Activated CD4-positive, alpha-beta memory T cell treated with anti-CD3 and anti-CD28 coated beads for 36 hours (primary cell): ENCODE measurements at regions not wholly inside any gene's neighbourhood (a gene's known extent, or its start where the extent isn't known, plus 50 kb on each side); places are given as distances from the start of the nearest gene placed in this dataset.
A peak's percentile ranks its signal among the peaks of the same experiment; 100 is the strongest.
"Not testable (repeated sequence)": the region's sequence is repeated elsewhere in the genome, so short reads cannot be mapped to it uniquely, and the experiment has no call there.

Experiments used
- CTCF ChIA-PET: fragments of 350-600 bp; sonication (Branson Sonifier 250); formaldehyde crosslinking; loops from one replicate; lab custom pipeline; 2021; ENCODE audit warnings: antibody characterized with exemption, inconsistent platforms; lab: Charles Lee
- POLR2A ChIA-PET: fragments of 350-600 bp; sonication (Branson Sonifier 250); formaldehyde crosslinking; loops from one replicate; lab custom pipeline; 2021; ENCODE audit warnings: antibody characterized with exemption; lab: Charles Lee
- DNase-seq: peaks from one replicate; pipeline ENCODE4 v3.0.0-alpha.2; 2020
- H3K27ac Mint-ChIP-seq: one replicate; pipeline ENCODE4 v1.8.0; 2021; ENCODE audit warnings: mixed read lengths
- H3K27me3 Mint-ChIP-seq: one replicate; pipeline ENCODE4 v1.8.0; 2021; ENCODE audit warnings: mixed read lengths
- H3K36me3 Mint-ChIP-seq: one replicate; pipeline ENCODE4 v1.8.0; 2021; ENCODE audit warnings: mixed read lengths
- H3K4me1 Mint-ChIP-seq: one replicate; pipeline ENCODE4 v1.8.0; 2021; ENCODE audit warnings: low read depth, mixed read lengths
- H3K4me3 Mint-ChIP-seq: one replicate; pipeline ENCODE4 v1.8.0; 2021; ENCODE audit warnings: mild to moderate bottlenecking, mixed read lengths
- H3K9me3 Mint-ChIP-seq: one replicate; pipeline ENCODE4 v1.8.0; 2021; ENCODE audit warnings: mixed read lengths
- intact Hi-C: fragments of 100-400 bp; cut with micrococcal nuclease; formaldehyde crosslinking; loops from one replicate; pipeline ENCODE4 v1.15.1; 2023

DNA sequence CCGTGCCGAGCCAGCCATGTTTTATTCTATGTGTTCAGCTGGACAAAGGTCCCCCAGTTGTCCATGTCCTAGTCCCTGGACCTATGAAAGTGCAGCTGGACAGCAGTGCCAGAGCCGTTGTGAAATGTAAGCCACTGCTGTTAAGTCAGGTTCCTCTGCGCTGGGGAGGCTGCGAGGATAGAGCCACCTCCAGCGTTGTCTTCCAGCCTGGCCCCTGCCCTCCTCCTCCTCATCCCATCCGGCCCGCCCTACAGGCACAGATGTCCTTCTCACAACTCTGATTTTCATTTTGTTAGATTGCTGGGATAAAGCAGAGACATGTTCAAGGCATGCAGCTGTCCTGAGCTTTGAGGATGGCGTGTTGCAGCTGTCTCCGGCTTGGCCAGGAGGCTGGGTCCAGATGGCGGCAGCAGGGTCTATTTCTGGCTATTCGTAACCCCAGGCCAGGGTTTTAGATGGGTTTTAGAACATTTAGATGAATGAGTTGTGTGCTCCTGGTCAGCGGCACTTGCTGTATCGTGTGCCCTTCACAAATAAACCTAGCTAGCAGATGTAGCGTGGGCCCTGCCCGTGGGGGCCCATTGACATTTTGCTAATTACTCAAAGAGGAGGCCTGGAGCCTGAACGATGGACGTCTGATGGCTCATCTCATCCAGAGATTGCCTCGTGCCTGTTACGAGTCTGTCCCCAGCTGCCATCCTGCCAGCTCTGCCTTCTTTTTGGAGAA, 185.7 kb downstream of the LAT start:
- H3K27me3 Mint-ChIP-seq, CTCF ChIA-PET, H3K36me3 Mint-ChIP-seq, intact Hi-C loops, POLR2A ChIA-PET, DNase-seq, H3K9me3 Mint-ChIP-seq, H3K4me3 Mint-ChIP-seq, H3K27ac Mint-ChIP-seq, H3K4me1 Mint-ChIP-seq: not testable (repeated sequence)

DNA sequence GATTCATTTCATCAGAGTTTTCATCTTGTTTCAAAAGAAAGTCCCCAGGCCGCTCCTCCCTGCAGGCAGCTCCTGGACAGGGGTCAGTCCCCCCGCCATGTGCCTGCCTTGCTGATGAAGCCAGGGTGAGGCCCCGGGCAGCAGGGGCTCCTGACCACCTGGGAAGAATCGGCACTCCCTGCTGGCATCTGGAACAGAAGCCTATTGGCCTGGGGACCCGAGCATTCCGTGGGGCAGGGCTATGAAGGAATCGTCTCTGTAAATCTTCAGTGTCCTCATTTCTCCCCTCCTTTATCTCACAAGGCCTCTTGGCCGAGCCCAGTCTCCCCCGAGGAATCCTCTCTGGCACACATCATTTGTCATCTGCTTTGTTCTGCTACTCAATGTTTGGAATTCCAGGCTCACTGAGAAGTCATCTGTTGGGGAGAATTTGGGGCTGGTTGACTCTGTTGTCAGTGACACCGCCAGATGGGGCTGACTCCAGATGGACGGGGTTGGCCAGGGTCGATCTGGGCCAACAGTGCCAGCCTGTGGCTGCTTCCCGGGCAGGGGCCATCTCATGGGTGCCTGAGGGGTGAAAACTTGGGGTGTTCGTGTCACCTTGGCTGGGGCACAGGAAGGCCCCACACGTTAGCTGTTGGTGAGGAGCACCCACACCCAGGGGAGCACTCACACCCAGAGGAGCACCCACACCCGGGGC, 184.6 kb downstream of the LAT start:
- POLR2A ChIA-PET, H3K9me3 Mint-ChIP-seq, DNase-seq, H3K27ac Mint-ChIP-seq, CTCF ChIA-PET, H3K36me3 Mint-ChIP-seq, H3K27me3 Mint-ChIP-seq, H3K4me1 Mint-ChIP-seq, intact Hi-C loops, H3K4me3 Mint-ChIP-seq: not testable (repeated sequence)

DNA sequence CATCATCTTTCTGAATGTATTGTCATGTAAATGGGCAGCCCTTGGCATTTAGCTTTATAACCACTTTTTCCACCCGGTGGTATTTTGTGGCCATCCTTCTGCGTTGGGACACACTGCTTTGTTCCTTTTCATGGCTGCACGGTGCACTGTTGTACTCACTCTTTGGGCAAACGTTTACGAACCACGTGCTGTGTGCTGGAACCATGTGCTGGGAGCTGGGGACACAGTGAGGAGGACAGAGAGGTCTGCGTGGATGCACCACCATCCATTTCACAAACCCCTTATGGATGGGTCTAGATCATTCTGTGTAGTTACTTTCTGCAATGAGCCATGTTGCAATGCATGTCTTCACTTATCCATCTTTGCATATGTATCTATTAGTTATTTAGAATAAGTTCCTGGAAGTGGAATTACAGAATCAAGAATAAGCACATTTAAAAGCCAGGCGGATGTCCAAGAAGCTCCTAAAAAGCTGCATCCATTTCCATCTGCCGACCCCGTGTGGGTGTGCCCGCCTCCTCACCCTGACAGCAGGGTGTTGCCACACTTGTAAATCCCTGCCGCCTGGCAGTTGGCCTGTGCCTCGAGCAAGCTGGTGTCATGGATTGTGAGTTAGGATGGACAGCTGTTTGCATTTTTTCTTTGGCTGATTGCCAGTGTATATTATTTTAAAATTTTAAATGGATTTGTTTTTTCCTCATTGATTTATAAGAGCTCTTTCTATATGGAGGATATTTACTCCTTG, 183.8 kb downstream of the LAT start:
- DNase-seq, H3K27me3 Mint-ChIP-seq, H3K27ac Mint-ChIP-seq, POLR2A ChIA-PET, H3K4me3 Mint-ChIP-seq, CTCF ChIA-PET, H3K9me3 Mint-ChIP-seq, H3K4me1 Mint-ChIP-seq, intact Hi-C loops, H3K36me3 Mint-ChIP-seq: not testable (repeated sequence)

DNA sequence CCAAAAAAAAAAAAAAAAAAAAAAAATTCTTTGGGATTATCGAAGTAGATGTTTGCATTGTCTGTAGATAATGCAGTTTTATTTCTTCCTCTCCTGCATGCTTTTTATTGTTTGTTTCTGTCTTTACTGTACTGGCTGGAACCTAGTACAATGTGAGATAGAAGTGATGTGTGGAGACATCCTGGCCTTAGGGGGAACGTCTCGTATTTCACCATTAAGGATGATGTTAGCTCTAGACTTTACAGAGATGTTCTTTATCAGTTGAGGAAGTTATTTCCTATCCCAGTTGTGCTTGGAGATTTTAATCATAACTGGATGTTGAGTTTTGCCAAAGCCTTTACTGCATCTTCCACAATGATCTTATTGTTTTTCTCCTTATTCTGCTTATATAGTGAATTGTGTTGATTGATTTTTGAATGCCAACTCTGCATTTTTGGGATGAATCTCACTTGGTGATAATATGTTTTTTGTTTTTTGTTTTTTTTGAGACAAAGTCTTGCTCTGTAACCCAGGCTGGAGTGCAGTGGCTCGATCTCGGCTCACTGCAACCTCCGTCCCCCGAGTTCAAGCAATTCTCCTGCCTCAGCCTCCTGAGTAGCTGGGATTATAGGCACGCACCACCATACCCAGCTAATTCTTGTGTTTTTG, 179.7 kb downstream of the LAT start:
- POLR2A ChIA-PET, H3K27ac Mint-ChIP-seq, intact Hi-C loops, H3K27me3 Mint-ChIP-seq, H3K36me3 Mint-ChIP-seq, DNase-seq, H3K9me3 Mint-ChIP-seq, CTCF ChIA-PET, H3K4me3 Mint-ChIP-seq, H3K4me1 Mint-ChIP-seq: not testable (repeated sequence)

DNA sequence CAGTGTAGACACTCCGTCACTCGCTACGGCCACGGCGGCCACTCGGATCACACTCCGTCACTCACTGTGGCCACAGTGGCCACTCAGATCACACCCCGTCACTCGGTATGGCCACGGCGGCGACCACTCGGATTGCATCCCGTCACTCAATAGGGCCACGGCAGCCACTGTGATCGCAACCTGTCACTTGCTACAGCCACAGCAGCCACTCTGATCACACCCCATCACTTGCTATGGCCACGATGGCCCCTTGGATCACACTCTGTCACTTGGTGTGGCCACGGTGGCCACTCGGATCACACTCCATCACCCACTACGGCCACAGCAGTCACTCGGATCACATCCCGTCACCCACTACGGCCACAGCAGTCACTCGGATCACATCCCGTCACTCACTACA, 175.3 kb downstream of the LAT start:
- POLR2A ChIA-PET, H3K27ac Mint-ChIP-seq, H3K4me3 Mint-ChIP-seq, DNase-seq, H3K27me3 Mint-ChIP-seq, H3K9me3 Mint-ChIP-seq, CTCF ChIA-PET, intact Hi-C loops: not testable (repeated sequence)
- Mint-ChIP-seq H3K36me3 (peaks cover 10% of the 10 kb centered on the region), H3K4me1 (peaks cover 14% of the 10 kb centered on the region)

DNA sequence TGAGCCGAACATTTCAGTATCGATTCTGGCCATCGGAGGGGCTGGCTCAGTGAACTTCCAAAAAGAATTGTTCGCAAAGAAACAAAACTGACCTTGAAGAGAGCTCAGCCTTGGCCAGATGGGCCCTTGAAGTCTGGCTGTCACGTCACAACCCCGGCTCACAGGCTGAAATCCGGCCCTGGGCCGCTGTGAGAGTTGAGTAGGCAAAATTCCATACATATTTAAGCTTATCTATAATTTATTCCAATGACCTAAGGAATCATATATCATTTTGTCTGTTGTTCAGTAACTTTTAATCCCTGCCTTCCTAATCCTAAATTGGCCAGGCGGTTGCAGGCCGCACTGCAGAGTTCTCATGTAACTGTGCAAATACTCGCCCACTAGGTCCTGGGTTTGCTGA, 174.8 kb downstream of the LAT start:
- CTCF ChIA-PET, POLR2A ChIA-PET: not testable (repeated sequence)
- peaks cover 19% of the 10 kb centered on the region for H3K4me1 Mint-ChIP-seq

DNA sequence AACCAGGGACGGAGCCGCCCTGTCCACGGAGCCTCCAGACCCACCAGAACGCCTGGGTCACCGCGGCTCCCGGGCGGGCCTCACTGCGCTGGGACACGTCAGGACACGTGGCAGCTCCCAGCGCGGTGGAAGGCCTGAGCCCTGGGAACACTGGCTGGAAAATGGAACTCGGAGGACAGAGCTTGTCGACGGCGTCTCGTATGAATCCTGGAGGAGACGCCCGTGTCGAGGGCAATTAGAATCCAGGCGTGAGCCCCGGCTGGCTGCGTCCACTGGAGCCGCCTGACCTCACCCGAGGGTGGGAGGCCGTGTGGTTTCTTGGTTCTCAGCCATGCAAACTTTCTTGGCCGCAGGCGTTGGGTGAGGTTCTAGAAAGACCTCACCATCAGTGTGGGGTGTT, 173.9 kb downstream of the LAT start:
- no peak for DNase-seq
- ChIA-PET CTCF (no interaction called here), POLR2A (no interaction called here)
- Mint-ChIP-seq H3K4me3 (no peak overlapping the region), H3K27me3 (no peaks in the 10 kb centered on the region), H3K27ac (no peak overlapping the region), H3K36me3 (peaks cover 13% of the 10 kb centered on the region), H3K9me3 (no peaks in the 10 kb centered on the region), H3K4me1 (peaks cover 24% of the 10 kb centered on the region)
- intact Hi-C loops, result no loop called here

More for the DNA sequence above, 174.8 kb downstream of the LAT start:
- peaks cover 10% of the 10 kb centered on the region for H3K36me3 Mint-ChIP-seq
- H3K27me3 Mint-ChIP-seq, intact Hi-C loops, H3K4me3 Mint-ChIP-seq, DNase-seq, H3K27ac Mint-ChIP-seq, H3K9me3 Mint-ChIP-seq: not testable (repeated sequence)

DNA sequence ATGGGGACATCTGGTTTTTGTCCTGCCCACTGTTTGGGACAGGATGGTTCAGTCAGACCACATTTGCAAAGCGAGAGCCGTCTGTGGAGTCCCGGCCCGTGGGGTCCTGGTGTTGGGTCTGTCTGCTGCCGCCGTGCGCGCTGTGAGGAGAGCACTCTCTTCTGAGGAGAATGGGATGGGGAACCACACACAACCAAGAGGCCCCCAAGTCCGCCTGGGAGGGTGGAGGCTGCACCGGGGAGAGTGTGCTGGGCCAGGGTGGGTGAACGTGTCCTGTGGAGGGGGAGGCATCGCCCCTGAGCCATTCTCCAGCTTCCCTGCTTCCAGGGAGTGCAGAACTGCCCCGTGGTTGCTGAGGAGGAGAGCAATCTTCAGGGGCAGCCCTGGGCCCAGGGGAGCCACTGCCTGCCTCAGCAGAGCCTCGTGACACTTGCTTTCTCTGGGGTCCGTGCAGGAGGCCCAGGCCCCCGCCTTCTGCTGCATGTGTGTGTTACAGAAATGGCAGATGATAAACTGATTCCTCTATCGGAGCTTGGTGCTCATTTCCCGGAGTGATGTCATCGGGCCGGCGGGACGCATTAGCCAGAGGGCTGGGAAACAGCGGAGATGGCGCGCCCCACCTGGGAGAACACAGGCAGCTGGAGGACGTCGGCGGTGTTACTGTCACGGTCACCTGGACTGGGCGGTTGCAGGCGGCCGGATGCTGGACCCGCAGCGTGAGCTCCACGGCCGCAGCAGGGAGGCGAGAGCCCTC, 173.4 kb downstream of the LAT start:
- H3K9me3 Mint-ChIP-seq, intact Hi-C loops, CTCF ChIA-PET, H3K27ac Mint-ChIP-seq, H3K4me3 Mint-ChIP-seq, DNase-seq, H3K27me3 Mint-ChIP-seq, POLR2A ChIA-PET: not testable (repeated sequence)
- Mint-ChIP-seq H3K4me1 (peaks cover 24% of the 10 kb centered on the region), H3K36me3 (peaks cover 14% of the 10 kb centered on the region)

DNA sequence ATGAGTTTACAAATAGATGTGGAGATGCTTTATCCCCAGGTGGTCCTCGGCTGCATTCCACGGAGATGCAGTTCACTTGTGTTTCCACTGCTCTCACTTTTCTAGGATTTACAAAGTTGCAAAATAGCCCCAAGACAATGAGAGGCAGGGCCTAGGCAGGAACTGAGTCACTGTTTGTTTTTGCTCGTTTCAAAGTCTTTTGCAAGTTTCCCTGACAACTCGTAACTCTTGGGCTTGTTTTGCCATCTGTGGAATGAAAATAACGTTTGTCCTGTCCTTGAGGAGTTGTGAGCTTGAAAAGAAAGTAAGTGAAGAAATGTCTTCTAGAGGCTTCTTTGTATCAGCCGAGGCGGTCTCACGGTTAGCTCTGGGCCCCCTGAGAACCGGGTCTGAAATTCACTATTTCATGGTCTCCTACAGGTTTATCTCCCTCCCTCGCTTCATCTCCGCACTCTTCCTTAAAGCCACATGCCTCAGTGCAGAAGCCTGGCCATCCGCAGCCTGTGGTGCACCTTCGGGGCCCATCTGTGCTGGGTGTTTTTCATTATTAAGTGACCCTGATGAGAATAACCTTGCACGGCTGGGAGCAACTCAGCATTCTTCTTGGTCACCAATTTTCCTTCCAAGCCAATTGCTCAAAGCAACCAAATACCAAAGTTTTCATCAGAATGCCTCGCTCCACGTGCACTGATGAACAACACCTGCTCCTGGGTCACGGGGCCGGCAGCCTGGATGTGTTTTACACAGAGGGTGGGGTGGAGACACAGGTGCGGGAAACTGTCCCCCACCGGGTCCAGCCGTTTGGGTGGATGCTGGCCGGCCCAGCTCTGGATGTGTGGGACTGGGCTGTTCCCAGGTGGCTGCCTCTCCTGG, 172.4 kb downstream of the LAT start:
- Mint-ChIP-seq H3K4me1 (peaks cover 24% of the 10 kb centered on the region), H3K36me3 (peaks cover 14% of the 10 kb centered on the region)
- H3K4me3 Mint-ChIP-seq, intact Hi-C loops, POLR2A ChIA-PET, H3K9me3 Mint-ChIP-seq, H3K27me3 Mint-ChIP-seq, CTCF ChIA-PET, H3K27ac Mint-ChIP-seq: not testable (repeated sequence)
- DNase-seq, result peak; percentile 10

DNA sequence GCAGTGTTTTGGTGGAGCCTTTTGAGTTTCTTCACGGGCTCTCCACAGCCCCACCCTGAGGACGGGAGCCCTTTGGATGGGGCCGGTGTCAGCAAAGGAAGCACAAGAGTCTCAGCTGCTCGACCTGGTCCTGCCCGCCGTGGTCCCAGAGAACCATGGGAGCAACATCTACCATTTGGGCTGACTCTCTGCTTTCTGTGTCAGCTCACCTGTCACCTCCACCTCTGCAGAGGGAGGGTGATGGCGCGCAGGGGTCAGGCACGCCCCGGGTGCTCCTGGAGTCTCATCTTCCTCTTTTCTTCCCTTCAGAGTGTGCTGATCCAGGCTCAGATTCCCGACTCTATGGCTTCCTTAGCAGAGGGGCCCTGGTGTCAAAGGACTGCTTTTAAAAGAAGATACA, 171.7 kb downstream of the LAT start:
- Mint-ChIP-seq H3K27me3 (no peaks in the 10 kb centered on the region), H3K9me3 (no peaks in the 10 kb centered on the region), H3K4me1 (peaks cover 24% of the 10 kb centered on the region), H3K27ac (peak overlapping the region; percentile 33), H3K4me3 (no peak overlapping the region), H3K36me3 (peaks cover 14% of the 10 kb centered on the region)
- ChIA-PET POLR2A (no interaction called here), CTCF (no interaction called here)
- DNase-seq, result no peak
- intact Hi-C loops, result no loop called here

DNA sequence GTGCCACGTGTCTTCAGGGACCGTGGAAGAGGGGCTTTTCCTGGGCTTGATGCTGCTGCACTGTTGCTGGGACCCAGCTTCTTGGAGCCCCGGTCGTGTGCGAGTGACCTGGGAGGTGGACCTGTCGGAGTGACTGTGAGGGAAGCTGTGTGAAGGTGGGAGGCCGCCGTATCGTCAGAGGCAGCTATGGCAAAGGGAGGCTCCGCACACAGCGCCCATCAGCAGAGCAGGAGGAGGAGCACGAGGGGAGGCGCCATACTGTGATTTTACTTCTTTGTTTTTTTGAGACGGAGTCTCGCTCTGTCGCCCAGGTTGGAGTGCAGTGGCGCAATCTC, 171.0 kb downstream of the LAT start:
- H3K27ac Mint-ChIP-seq, CTCF ChIA-PET, H3K27me3 Mint-ChIP-seq, H3K9me3 Mint-ChIP-seq, POLR2A ChIA-PET, H3K4me3 Mint-ChIP-seq, DNase-seq, intact Hi-C loops: not testable (repeated sequence)
- Mint-ChIP-seq H3K4me1 (peaks cover 24% of the 10 kb centered on the region), H3K36me3 (peaks cover 14% of the 10 kb centered on the region)
